Endothelial cell (in vitro differentiated cells): ENCODE measurements at regions not wholly inside any gene's neighbourhood (a gene's known extent, or its start where the extent isn't known, plus 50 kb on each side); places are given as distances from the start of the nearest gene placed in this dataset.

Experiments used
- DNase-seq: peaks from one replicate; pipeline ENCODE4 v3.0.0; 2021; ENCODE audit warnings: low spot score
- H3K27ac Mint-ChIP-seq: one replicate; pipeline ENCODE4 v1.8.0; 2021; ENCODE audit warnings: mixed read lengths, inconsistent platforms; ENCODE audit not compliant: unreplicated experiment
- H3K27me3 Mint-ChIP-seq: one replicate; pipeline ENCODE4 v1.8.0; 2021; ENCODE audit warnings: mild to moderate bottlenecking, moderate library complexity, mixed read lengths, inconsistent platforms; ENCODE audit not compliant: unreplicated experiment
- H3K36me3 Mint-ChIP-seq: one replicate; pipeline ENCODE4 v1.8.0; 2021; ENCODE audit warnings: mild to moderate bottlenecking, low read depth, mixed read lengths, inconsistent platforms; ENCODE audit not compliant: unreplicated experiment
- H3K4me1 Mint-ChIP-seq: one replicate; pipeline ENCODE4 v1.8.0; 2021; ENCODE audit warnings: mild to moderate bottlenecking, mixed read lengths, inconsistent platforms; ENCODE audit not compliant: unreplicated experiment
- H3K4me3 Mint-ChIP-seq: one replicate; pipeline ENCODE4 v1.8.0; 2021; ENCODE audit warnings: mild to moderate bottlenecking, mixed read lengths, inconsistent platforms; ENCODE audit not compliant: unreplicated experiment
- H3K9me3 Mint-ChIP-seq: one replicate; pipeline ENCODE4 v1.8.0; 2021; ENCODE audit warnings: mixed read lengths, inconsistent platforms; ENCODE audit not compliant: unreplicated experiment
- CTCF ChIP-seq: fragments of 200-600 bp; sonication (generic); IDR thresholded peaks from one replicate; pipeline ENCODE4 v1.5.0; 2021; ENCODE audit warnings: antibody characterized with exemption; ENCODE audit not compliant: unreplicated experiment

GRCh38 chr5:155631116-155631515, 617.6 kb downstream of the KIF4B start:
- Mint-ChIP-seq H3K4me3 (no peak overlapping the region), H3K36me3 (no peaks in the 10 kb centered on the region), H3K9me3 (no peaks in the 10 kb centered on the region), H3K4me1 (peaks cover 6% of the 10 kb centered on the region), H3K27ac (no peak overlapping the region), H3K27me3 (no peaks in the 10 kb centered on the region)
- no peak for DNase-seq
- no peak for TF ChIP-seq CTCF

GRCh38 chr5:155633338-155633957, 619.9 kb downstream of the KIF4B start:
- H3K4me3 Mint-ChIP-seq, result no peak overlapping the region
- H3K4me1 Mint-ChIP-seq, result peaks cover 6% of the 10 kb centered on the region
- TF ChIP-seq CTCF, result no peak
- H3K27ac Mint-ChIP-seq, result no peak overlapping the region
- no peak for DNase-seq
- H3K27me3 Mint-ChIP-seq, result no peaks in the 10 kb centered on the region
- no peaks in the 10 kb centered on the region for H3K9me3 Mint-ChIP-seq
- H3K36me3 Mint-ChIP-seq, result no peaks in the 10 kb centered on the region

GRCh38 chr5:155649666-155650065, 636.1 kb downstream of the KIF4B start:
- H3K4me1 Mint-ChIP-seq, result peaks cover under 1% of the 10 kb centered on the region
- no peak for TF ChIP-seq CTCF
- DNase-seq, result no peak
- no peak overlapping the region for H3K27ac Mint-ChIP-seq
- no peaks in the 10 kb centered on the region for H3K9me3 Mint-ChIP-seq
- no peaks in the 10 kb centered on the region for H3K36me3 Mint-ChIP-seq
- H3K27me3 Mint-ChIP-seq, result no peaks in the 10 kb centered on the region
- no peak overlapping the region for H3K4me3 Mint-ChIP-seq

GRCh38 chr5:155655569-155655968, 642.0 kb downstream of the KIF4B start:
- no peak overlapping the region for H3K27ac Mint-ChIP-seq
- TF ChIP-seq CTCF, result no peak
- H3K36me3 Mint-ChIP-seq, result no peaks in the 10 kb centered on the region
- peaks cover 3% of the 10 kb centered on the region for H3K27me3 Mint-ChIP-seq
- no peak for DNase-seq
- no peaks in the 10 kb centered on the region for H3K9me3 Mint-ChIP-seq
- H3K4me3 Mint-ChIP-seq, result no peak overlapping the region
- no peaks in the 10 kb centered on the region for H3K4me1 Mint-ChIP-seq

- no peak for DNase-seq
- H3K36me3 Mint-ChIP-seq, result no peaks in the 10 kb centered on the region
- H3K4me3 Mint-ChIP-seq, result no peak overlapping the region
- H3K9me3 Mint-ChIP-seq, result no peaks in the 10 kb centered on the region
- TF ChIP-seq CTCF, result no peak
- H3K27ac Mint-ChIP-seq, result no peak overlapping the region
- H3K27me3 Mint-ChIP-seq, result peaks cover 2% of the 10 kb centered on the region
- H3K4me1 Mint-ChIP-seq, result no peaks in the 10 kb centered on the region
Measured at GRCh38 chr5:155661859-155662258, 648.3 kb downstream of the KIF4B start.
